ENCODE measurements at regions not wholly inside any gene's neighbourhood (a gene's known extent, or its start where the extent isn't known, plus 50 kb on each side); places are given as distances from the start of the nearest gene placed in this dataset.

GRCh38 chr1:73674945-73675561 is 522.9 kb downstream of the LRRIQ3 start:
- no peak for TF ChIP-seq ZFP30 (CRISPR knock-in tag; IDR thresholded peaks at IDR 0.05)
- TF ChIP-seq CSDC2 (CRISPR knock-in tag; IDR thresholded peaks at IDR 0.05), result no peak
- no peak for TF ChIP-seq RARB (CRISPR knock-in tag; IDR thresholded peaks at IDR 0.05)
- no peak for TF ChIP-seq OSR1 (CRISPR knock-in tag; IDR thresholded peaks at IDR 0.05)
- no peak for TF ChIP-seq ZNF8 (CRISPR knock-in tag; IDR thresholded peaks at IDR 0.05)
- TF ChIP-seq ISL1 (CRISPR knock-in tag; IDR thresholded peaks at IDR 0.05), result no peak
- no peak for TF ChIP-seq TOX (CRISPR knock-in tag; IDR thresholded peaks at IDR 0.05; ENCODE audit: borderline replicate concordance)
- no peak for TF ChIP-seq POU6F1 (CRISPR knock-in tag; IDR thresholded peaks at IDR 0.05; ENCODE audit: borderline replicate concordance, low read depth)
- TF ChIP-seq, protein P1, sequence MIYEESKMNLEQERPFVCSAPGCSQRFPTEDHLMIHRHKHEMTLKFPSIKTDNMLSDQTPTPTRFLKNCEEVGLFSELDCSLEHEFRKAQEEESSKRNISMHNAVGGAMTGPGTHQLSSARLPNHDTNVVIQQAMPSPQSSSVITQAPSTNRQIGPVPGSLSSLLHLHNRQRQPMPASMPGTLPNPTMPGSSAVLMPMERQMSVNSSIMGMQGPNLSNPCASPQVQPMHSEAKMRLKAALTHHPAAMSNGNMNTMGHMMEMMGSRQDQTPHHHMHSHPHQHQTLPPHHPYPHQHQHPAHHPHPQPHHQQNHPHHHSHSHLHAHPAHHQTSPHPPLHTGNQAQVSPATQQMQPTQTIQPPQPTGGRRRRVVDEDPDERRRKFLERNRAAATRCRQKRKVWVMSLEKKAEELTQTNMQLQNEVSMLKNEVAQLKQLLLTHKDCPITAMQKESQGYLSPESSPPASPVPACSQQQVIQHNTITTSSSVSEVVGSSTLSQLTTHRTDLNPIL (CRISPR knock-in tag; IDR thresholded peaks at IDR 0.05; ENCODE audit: low read depth), result no peak
- TF ChIP-seq ZFP3 (CRISPR knock-in tag; IDR thresholded peaks at IDR 0.05), result no peak
- TF ChIP-seq, protein P2, sequence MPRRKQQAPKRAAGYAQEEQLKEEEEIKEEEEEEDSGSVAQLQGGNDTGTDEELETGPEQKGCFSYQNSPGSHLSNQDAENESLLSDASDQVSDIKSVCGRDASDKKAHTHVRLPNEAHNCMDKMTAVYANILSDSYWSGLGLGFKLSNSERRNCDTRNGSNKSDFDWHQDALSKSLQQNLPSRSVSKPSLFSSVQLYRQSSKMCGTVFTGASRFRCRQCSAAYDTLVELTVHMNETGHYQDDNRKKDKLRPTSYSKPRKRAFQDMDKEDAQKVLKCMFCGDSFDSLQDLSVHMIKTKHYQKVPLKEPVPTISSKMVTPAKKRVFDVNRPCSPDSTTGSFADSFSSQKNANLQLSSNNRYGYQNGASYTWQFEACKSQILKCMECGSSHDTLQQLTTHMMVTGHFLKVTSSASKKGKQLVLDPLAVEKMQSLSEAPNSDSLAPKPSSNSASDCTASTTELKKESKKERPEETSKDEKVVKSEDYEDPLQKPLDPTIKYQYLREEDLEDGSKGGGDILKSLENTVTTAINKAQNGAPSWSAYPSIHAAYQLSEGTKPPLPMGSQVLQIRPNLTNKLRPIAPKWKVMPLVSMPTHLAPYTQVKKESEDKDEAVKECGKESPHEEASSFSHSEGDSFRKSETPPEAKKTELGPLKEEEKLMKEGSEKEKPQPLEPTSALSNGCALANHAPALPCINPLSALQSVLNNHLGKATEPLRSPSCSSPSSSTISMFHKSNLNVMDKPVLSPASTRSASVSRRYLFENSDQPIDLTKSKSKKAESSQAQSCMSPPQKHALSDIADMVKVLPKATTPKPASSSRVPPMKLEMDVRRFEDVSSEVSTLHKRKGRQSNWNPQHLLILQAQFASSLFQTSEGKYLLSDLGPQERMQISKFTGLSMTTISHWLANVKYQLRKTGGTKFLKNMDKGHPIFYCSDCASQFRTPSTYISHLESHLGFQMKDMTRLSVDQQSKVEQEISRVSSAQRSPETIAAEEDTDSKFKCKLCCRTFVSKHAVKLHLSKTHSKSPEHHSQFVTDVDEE (CRISPR knock-in tag; IDR thresholded peaks at IDR 0.05), result no peak
- no peak for TF ChIP-seq ZNF565 (CRISPR knock-in tag; conservative IDR thresholded peaks at IDR 0.05; ENCODE audit: low read depth)
- no peak for TF ChIP-seq ARNTL (CRISPR knock-in tag; IDR thresholded peaks at IDR 0.05; ENCODE audit: borderline replicate concordance, low read depth)
- TF ChIP-seq ZC3H10 (CRISPR knock-in tag; IDR thresholded peaks at IDR 0.05), result no peak
- TF ChIP-seq SNAI2 (CRISPR knock-in tag; IDR thresholded peaks at IDR 0.05), result no peak
- TF ChIP-seq, protein P3, sequence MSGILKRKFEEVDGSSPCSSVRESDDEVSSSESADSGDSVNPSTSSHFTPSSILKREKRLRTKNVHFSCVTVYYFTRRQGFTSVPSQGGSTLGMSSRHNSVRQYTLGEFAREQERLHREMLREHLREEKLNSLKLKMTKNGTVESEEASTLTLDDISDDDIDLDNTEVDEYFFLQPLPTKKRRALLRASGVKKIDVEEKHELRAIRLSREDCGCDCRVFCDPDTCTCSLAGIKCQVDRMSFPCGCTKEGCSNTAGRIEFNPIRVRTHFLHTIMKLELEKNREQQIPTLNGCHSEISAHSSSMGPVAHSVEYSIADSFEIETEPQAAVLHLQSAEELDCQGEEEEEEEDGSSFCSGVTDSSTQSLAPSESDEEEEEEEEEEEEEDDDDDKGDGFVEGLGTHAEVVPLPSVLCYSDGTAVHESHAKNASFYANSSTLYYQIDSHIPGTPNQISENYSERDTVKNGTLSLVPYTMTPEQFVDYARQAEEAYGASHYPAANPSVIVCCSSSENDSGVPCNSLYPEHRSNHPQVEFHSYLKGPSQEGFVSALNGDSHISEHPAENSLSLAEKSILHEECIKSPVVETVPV (CRISPR knock-in tag; IDR thresholded peaks at IDR 0.05), result no peak
- TF ChIP-seq ZNF70 (CRISPR knock-in tag; IDR thresholded peaks at IDR 0.05), result no peak
- TF ChIP-seq, protein P4, sequence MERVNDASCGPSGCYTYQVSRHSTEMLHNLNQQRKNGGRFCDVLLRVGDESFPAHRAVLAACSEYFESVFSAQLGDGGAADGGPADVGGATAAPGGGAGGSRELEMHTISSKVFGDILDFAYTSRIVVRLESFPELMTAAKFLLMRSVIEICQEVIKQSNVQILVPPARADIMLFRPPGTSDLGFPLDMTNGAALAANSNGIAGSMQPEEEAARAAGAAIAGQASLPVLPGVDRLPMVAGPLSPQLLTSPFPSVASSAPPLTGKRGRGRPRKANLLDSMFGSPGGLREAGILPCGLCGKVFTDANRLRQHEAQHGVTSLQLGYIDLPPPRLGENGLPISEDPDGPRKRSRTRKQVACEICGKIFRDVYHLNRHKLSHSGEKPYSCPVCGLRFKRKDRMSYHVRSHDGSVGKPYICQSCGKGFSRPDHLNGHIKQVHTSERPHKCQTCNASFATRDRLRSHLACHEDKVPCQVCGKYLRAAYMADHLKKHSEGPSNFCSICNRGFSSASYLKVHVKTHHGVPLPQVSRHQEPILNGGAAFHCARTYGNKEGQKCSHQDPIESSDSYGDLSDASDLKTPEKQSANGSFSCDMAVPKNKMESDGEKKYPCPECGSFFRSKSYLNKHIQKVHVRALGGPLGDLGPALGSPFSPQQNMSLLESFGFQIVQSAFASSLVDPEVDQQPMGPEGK (CRISPR knock-in tag; IDR thresholded peaks at IDR 0.05; ENCODE audit: borderline replicate concordance), result no peak
- no peak for TF ChIP-seq BACH2 (CRISPR knock-in tag; IDR thresholded peaks at IDR 0.05; ENCODE audit: borderline replicate concordance)
- no peak for ATAC-seq

DNA sequence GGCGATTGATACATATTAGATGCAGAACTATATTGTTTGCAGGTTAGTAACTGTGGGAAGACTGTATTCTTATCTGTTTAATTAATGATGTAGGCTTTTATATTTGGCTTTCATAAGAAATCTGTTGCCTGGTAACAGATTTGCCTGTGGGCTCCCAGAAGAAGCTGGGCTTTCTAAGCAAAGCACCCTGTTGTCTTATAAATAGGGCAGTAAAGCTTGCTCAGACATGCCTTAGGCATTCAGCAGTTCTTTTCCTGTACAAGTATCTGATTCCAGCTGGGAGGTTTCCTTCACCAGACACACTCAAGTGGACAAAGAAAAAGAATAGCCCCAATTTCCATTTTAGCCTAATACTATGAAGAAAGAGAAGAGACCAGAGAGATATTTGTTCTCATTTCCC is 524.0 kb downstream of the LRRIQ3 start:
- TF ChIP-seq, protein P3 (CRISPR knock-in tag; IDR thresholded peaks at IDR 0.05), result no peak
- TF ChIP-seq OSR1 (CRISPR knock-in tag; IDR thresholded peaks at IDR 0.05) (no peak), SNAI2 (CRISPR knock-in tag; IDR thresholded peaks at IDR 0.05) (no peak)
- ATAC-seq, result no peak

GRCh38 chr1:73671530-73671929 is 526.4 kb downstream of the LRRIQ3 start:
- no peak for ATAC-seq
- no peak for TF ChIP-seq ZNF70 (CRISPR knock-in tag; IDR thresholded peaks at IDR 0.05)
- no peak for TF ChIP-seq ZC3H10 (CRISPR knock-in tag; IDR thresholded peaks at IDR 0.05)
- no peak for TF ChIP-seq BACH2 (CRISPR knock-in tag; IDR thresholded peaks at IDR 0.05; ENCODE audit: borderline replicate concordance)
- TF ChIP-seq ARNTL (CRISPR knock-in tag; IDR thresholded peaks at IDR 0.05; ENCODE audit: borderline replicate concordance, low read depth), result no peak
- no peak for TF ChIP-seq ZFP30 (CRISPR knock-in tag; IDR thresholded peaks at IDR 0.05)
- TF ChIP-seq, protein P3 (CRISPR knock-in tag; IDR thresholded peaks at IDR 0.05), result no peak
- no peak for TF ChIP-seq POU6F1 (CRISPR knock-in tag; IDR thresholded peaks at IDR 0.05; ENCODE audit: borderline replicate concordance, low read depth)
- TF ChIP-seq ZFP3 (CRISPR knock-in tag; IDR thresholded peaks at IDR 0.05), result no peak
- TF ChIP-seq, protein P4 (CRISPR knock-in tag; IDR thresholded peaks at IDR 0.05; ENCODE audit: borderline replicate concordance), result no peak
